ENCODE measurements at regions not wholly inside any gene's neighbourhood (a gene's known extent, or its start where the extent isn't known, plus 50 kb on each side); places are given as distances from the start of the nearest gene placed in this dataset.

DNA sequence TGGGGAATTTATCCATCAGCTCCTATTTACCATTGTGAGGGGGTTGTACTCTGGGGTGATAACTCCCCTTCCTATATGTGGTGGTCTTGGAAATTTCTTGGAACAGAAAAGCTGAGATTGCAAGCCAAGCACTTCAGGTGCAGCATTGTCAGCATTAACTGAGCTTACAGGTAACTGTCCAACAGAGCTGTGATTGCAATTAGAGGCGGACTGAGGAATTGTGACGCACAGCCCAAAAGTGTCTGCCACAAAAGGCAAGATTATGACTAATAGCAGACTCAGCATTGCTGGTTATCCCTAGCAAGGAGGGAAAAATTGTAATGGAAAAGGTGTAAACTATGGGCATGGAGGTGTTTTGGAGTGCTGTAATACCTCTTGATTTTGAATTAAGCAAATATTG lies 126.1 kb upstream of the AGR3 start:
- H3K27me3 ChIP-seq (replicated peaks in 1 of 7) = no peaks in the 10 kb centered on the region
- H3K36me3 ChIP-seq = no peaks in the 10 kb centered on the region
- intact Hi-C loops (cut with DNase I; ENCODE audit: low total_unique reads) = no loop called here
- no peak for TF ChIP-seq POLR2AphosphoS5 (IDR thresholded peaks at IDR 0.05)
- TF ChIP-seq, protein P1, sequence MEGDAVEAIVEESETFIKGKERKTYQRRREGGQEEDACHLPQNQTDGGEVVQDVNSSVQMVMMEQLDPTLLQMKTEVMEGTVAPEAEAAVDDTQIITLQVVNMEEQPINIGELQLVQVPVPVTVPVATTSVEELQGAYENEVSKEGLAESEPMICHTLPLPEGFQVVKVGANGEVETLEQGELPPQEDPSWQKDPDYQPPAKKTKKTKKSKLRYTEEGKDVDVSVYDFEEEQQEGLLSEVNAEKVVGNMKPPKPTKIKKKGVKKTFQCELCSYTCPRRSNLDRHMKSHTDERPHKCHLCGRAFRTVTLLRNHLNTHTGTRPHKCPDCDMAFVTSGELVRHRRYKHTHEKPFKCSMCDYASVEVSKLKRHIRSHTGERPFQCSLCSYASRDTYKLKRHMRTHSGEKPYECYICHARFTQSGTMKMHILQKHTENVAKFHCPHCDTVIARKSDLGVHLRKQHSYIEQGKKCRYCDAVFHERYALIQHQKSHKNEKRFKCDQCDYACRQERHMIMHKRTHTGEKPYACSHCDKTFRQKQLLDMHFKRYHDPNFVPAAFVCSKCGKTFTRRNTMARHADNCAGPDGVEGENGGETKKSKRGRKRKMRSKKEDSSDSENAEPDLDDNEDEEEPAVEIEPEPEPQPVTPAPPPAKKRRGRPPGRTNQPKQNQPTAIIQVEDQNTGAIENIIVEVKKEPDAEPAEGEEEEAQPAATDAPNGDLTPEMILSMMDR (IDR thresholded peaks at IDR 0.05 in 8 of 11, conservative IDR thresholded peaks at IDR 0.05 in 3 of 11) = no peak
- TF ChIP-seq POLR2A (IDR thresholded peaks at IDR 0.05) = no peak
- no peaks in the 10 kb centered on the region for H3K9me3 ChIP-seq
- no peak for DNase-seq
- H3K4me1 ChIP-seq = peaks cover 0 to 36% (median 8%) of the 10 kb centered on the region in 6 donors
- WGBS, 5 donors = 95 to 98% (median 97%) methylated on average over 2 of the region's 2 CpGs
- H3K27ac ChIP-seq = no peak overlapping the region
- H3K4me3 ChIP-seq = no peak overlapping the region

DNA sequence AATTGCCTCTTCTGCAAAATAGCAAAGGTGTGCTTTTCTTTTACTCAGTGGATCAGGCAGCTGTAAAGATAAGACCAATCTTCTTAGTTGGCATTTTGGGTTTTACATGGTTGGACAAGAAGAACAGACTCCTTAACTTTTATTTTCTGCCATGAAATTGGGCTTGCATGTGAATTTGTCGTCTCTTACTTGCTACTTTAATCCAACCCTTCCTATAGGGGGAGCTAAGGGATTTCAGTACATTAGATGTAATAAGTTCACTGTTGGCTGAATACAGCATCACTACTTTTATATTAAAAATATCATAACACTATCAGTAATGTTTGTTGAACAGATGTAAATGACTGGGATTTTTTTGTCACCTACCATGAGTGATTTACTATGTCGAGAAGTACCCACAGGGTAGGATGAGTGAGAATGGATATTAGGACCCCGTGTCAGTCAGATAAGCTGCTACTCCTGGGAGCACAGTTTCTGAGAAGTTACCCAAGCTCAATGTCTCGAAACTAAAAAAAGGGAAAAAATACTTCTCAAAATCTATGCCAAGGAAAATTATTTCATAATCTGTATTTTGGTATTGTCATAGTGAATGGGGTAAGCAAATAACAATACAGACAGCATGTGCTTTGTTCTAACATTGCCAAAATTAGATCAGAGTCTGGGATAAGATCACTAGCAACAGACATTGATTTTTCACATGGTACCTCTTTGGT lies 127.4 kb upstream of the AGR3 start:
- no peak for DNase-seq
- 52 to 63% (median 58%) methylated on average over 4 of the region's 4 CpGs for WGBS, 5 donors
- Histone ChIP-seq H3K36me3 (no peaks in the 10 kb centered on the region), H3K4me3 (no peak overlapping the region), H3K9me3 (no peaks in the 10 kb centered on the region), H3K27ac (peak overlapping the region in 3 of 8 donors; percentile 10 to 29 (median 25)), H3K4me1 (peaks cover 0 to 36% (median 8%) of the 10 kb centered on the region in 6 donors), H3K27me3 (replicated peaks in 1 of 7) (no peaks in the 10 kb centered on the region)
- TF ChIP-seq, protein P1 (IDR thresholded peaks at IDR 0.05 in 8 of 11, conservative IDR thresholded peaks at IDR 0.05 in 3 of 11) = peak in 6 of 11 experiments; percentile 23 to 44 (median 34)
- TF ChIP-seq POLR2A (IDR thresholded peaks at IDR 0.05) = no peak
- intact Hi-C loops (cut with DNase I; ENCODE audit: low total_unique reads) = no loop called here

DNA sequence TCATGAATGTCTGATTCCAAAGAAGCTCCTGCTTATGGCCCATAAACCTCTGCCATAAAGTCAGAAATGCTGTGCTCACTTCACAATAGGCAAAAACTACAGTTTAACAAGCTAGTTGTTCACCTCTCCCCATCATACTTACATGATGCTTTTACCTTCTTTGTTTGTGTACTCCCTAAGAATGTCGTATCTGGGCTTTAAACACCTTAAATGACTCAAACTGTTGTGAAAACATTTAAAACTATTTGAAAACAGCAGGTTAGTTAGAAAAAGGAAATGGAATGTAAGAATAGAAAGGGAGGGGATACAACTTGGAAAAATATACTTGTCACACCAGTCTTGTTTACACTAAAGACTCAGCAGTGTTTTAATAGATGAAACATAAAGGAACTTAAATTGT lies 128.2 kb upstream of the AGR3 start:
- Histone ChIP-seq H3K4me3 (no peak overlapping the region), H3K27me3 (replicated peaks in 1 of 7) (no peaks in the 10 kb centered on the region), H3K9me3 (no peaks in the 10 kb centered on the region), H3K4me1 (peaks cover 0 to 35% (median 8%) of the 10 kb centered on the region in 6 donors), H3K36me3 (no peaks in the 10 kb centered on the region), H3K27ac (peak overlapping the region in 3 of 8 donors; percentile 10 to 29 (median 25))
- TF ChIP-seq, protein P1 (IDR thresholded peaks at IDR 0.05 in 8 of 11, conservative IDR thresholded peaks at IDR 0.05 in 3 of 11) = no peak
- no peak for TF ChIP-seq POLR2A (IDR thresholded peaks at IDR 0.05)
- no peak for TF ChIP-seq POLR2AphosphoS5 (IDR thresholded peaks at IDR 0.05)
- no peak for DNase-seq
- intact Hi-C loops (cut with DNase I; ENCODE audit: low total_unique reads) = no loop called here
- 80 to 83% (median 81%) methylated on average over 1 of the region's 1 CpG for WGBS, 5 donors

DNA sequence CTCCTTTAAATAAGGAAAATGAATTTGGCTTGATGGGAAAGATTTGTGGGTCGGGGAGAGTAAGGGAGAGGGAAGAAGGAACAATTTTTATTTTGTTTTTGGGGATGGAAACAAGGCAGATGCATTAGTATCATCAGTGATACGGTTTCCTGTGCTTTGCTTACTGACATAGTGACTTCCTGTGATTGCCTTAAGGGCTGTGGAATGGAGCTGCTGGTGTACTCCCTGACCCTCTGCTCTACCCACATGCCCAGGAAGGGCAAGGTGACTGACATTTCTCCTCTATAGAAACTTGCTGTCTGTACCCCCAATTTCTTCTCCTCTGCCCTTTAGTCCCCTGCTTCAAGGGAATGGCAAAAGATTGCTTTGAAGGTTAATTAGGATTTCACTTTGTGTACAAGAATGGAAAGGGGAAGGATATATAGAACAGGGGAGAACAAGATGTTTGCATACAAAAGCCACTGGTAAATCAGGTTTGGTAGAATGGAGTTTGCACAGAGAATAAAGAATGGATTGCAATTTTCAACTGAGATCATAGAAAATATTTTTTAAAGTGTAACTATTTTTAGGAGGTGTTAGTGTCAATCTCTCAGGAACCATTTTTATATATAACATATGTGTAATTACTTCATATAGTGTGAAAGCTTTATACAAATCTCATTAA lies 129.0 kb upstream of the AGR3 start:
- TF ChIP-seq POLR2AphosphoS5 (IDR thresholded peaks at IDR 0.05) (no peak), POLR2A (IDR thresholded peaks at IDR 0.05) (no peak)
- TF ChIP-seq, protein P1 (IDR thresholded peaks at IDR 0.05 in 8 of 11, conservative IDR thresholded peaks at IDR 0.05 in 3 of 11) = no peak
- H3K4me3 ChIP-seq = no peak overlapping the region
- DNase-seq = no peak
- H3K4me1 ChIP-seq = peaks cover 0 to 26% (median 8%) of the 10 kb centered on the region in 6 donors
- intact Hi-C loops (cut with DNase I; ENCODE audit: low total_unique reads) = no loop called here
- 46 to 66% (median 54%) methylated on average over 2 of the region's 2 CpGs for WGBS, 5 donors
- H3K36me3 ChIP-seq = no peaks in the 10 kb centered on the region
- no peaks in the 10 kb centered on the region for H3K27me3 ChIP-seq (replicated peaks in 1 of 7)
- peak overlapping the region in 1 of 8 donors; percentile 29 for H3K27ac ChIP-seq
- no peaks in the 10 kb centered on the region for H3K9me3 ChIP-seq

Measured in spleen (tissue), 11 donors.